Transverse colon (tissue), 3 donors: ENCODE measurements at regions not wholly inside any gene's neighbourhood (a gene's known extent, or its start where the extent isn't known, plus 50 kb on each side); places are given as distances from the start of the nearest gene placed in this dataset.

Experiments
- CTCF ChIP-seq, 5 experiments: fragments of 200-600 bp in 3 of 5; fragments of 450-650 bp in 2 of 5; sonication (generic) in 3 of 5; IDR thresholded peaks; 1 replicate in 2 of 5; 2 replicates in 3 of 5; pipeline ENCODE4 v1.5.1; 2016 to 2017; ENCODE audit warnings: antibody characterized with exemption in 5 of 5, inconsistent platforms in 3 of 5, mild to moderate bottlenecking in 2 of 5, moderate library complexity in 1 of 5
- POLR2A ChIP-seq: fragments of 450-650 bp; IDR thresholded peaks from one replicate; pipeline ENCODE4 v1.6.1; 2016; ENCODE audit warnings: antibody characterized with exemption, mild to moderate bottlenecking, moderate library complexity

- TF ChIP-seq CTCF (IDR thresholded peaks at IDR 0.05) = no peak
- TF ChIP-seq POLR2A = no peak
These were observed 95.9 kb upstream of the STT3B start for GRCh38 chr3:31436830-31437229.
